ENCODE measurements at regions not wholly inside any gene's neighbourhood (a gene's known extent, or its start where the extent isn't known, plus 50 kb on each side); places are given as distances from the start of the nearest gene placed in this dataset.

- no peak overlapping the region for H3K9ac ChIP-seq (ENCODE audit: control insufficient read depth, insufficient read depth, low read length)
- H3K4me2 ChIP-seq (ENCODE audit: control insufficient read depth, insufficient read depth): no peak overlapping the region
- POLR2A ChIA-PET: no interaction called here
- no TSS peak for BruUV-seq (replicated peaks)
- H3K9me3 ChIP-seq (replicated peaks; ENCODE audit: control insufficient read depth, insufficient read depth, low read length): no peaks in the 10 kb centered on the region
- no peak for FAIRE-seq
- DNase-seq (ENCODE audit: low read depth, low spot score): no peak
- no peak overlapping the region for H2AFZ ChIP-seq (ENCODE audit: control insufficient read depth, low read depth, low read length)
- CTCF ChIA-PET: no interaction called here
- RAD21 ChIA-PET (ENCODE audit: unreplicated experiment): no interaction called here
- H4K20me1 ChIP-seq (ENCODE audit: control insufficient read depth, insufficient read depth): no peaks in the 10 kb centered on the region
- SMC1A ChIA-PET (ENCODE audit: uncharacterized antibody, unreplicated experiment): interaction anchor here (1.6 kb wide), 1 partner anchor 16 kb away, joined by 3 read pairs; no protein-coding TSS in a partner anchor
- ATAC-seq: no peak
- H3K79me2 ChIP-seq (ENCODE audit: control insufficient read depth, insufficient read depth, low read length): no peaks in the 10 kb centered on the region
- no peaks in the 10 kb centered on the region for H3K36me3 ChIP-seq (ENCODE audit: control insufficient read depth in 2 of 2, insufficient read depth in 2 of 2, low read length in 1 of 2)
- no peak overlapping the region for H3K4me3 ChIP-seq
- in situ Hi-C loops (cut with MboI) (no loop called here), intact Hi-C loops (cut with micrococcal nuclease; ENCODE audit: unreplicated experiment) (no loop called here)
- no peaks in the 10 kb centered on the region for H3K27me3 ChIP-seq (replicated peaks in 1 of 2; ENCODE audit: control insufficient read depth in 2 of 2, insufficient read depth in 2 of 2, low read length in 1 of 2)
- no peak overlapping the region for H3K27ac ChIP-seq (ENCODE audit: control insufficient read depth, insufficient read depth)
- 75% methylated on average over 1 of the region's 1 CpG for WGBS (ENCODE audit: insufficient coverage, insufficient replicate concordance, low lambda C conversion rate, missing lambda C conversion rate)
- H3K4me1 ChIP-seq (ENCODE audit: control insufficient read depth, insufficient read depth, low read length): no peaks in the 10 kb centered on the region
- TF ChIP-seq ZNF592 (IDR thresholded peaks at IDR 0.05): no peak
- TF ChIP-seq ZZZ3 (IDR thresholded peaks at IDR 0.05; ENCODE audit: control insufficient read depth, insufficient read length, low read depth): no peak
- no peak for TF ChIP-seq CREB1 (IDR thresholded peaks at IDR 0.05; ENCODE audit: low read depth)
- no peak for TF ChIP-seq CBFB (IDR thresholded peaks at IDR 0.05; ENCODE audit: low read depth)
- no peak for TF ChIP-seq SKIL (IDR thresholded peaks at IDR 0.05; ENCODE audit: low read depth, poor library complexity, severe bottlenecking)
- TF ChIP-seq MEF2B (IDR thresholded peaks at IDR 0.05; ENCODE audit: partially characterized antibody, poor library complexity, severe bottlenecking): no peak
- TF ChIP-seq SPI1 (IDR thresholded peaks at IDR 0.05; ENCODE audit: borderline replicate concordance, insufficient read depth, low read depth, low read length): no peak
- no peak for TF ChIP-seq NFYB (IDR thresholded peaks at IDR 0.05; ENCODE audit: insufficient read depth, low read depth, low read length)
- TF ChIP-seq ATF7 (IDR thresholded peaks at IDR 0.05; ENCODE audit: low read depth): no peak
- TF ChIP-seq RB1 (IDR thresholded peaks at IDR 0.05; ENCODE audit: borderline replicate concordance): no peak
- TF ChIP-seq ZBTB11 (CRISPR knock-in tag; IDR thresholded peaks at IDR 0.05): no peak
- no peak for TF ChIP-seq USF1 (IDR thresholded peaks at IDR 0.05; ENCODE audit: borderline replicate concordance, extremely low read length, insufficient read depth, low read depth, low read length)
- no peak for TF ChIP-seq BHLHE40 (IDR thresholded peaks at IDR 0.05; ENCODE audit: borderline replicate concordance in 1 of 2, low read depth in 2 of 2, low read length in 1 of 2)
Observed at GRCh38 chr9:32180597-32180996, 203.8 kb upstream of the ACO1 start.
